K562 (cell line): ENCODE measurements at regions not wholly inside any gene's neighbourhood (a gene's known extent, or its start where the extent isn't known, plus 50 kb on each side); places are given as distances from the start of the nearest gene placed in this dataset.

Experiments used
- ATAC-seq: fragments of 200-7000 bp; cut with Tn5 transposase; 3 replicates; pipeline ENCODE4 v1.9.1; 2020; ENCODE audit warnings: moderate library complexity
- BruUV-seq: library from RNA; stranded (reverse); fragments of 400-500 nt; replicated peaks from 2 replicates; lab custom pipeline; 2021; lab: Mats Ljungman, UMichigan
- CTCF ChIA-PET: fragments of 300-600 bp; formaldehyde crosslinking; extraction: SDS; loops from one replicate; lab custom pipeline; 2021; ENCODE audit warnings: low intra/inter-chr PET ratio; lab: Yijun Ruan, JAX
- POLR2A ChIA-PET: fragments of 300-600, 350-650 bp; sonication (Branson Sonifier 250); formaldehyde crosslinking; extraction: SDS; loops from one replicate; lab custom pipeline; 2021; ENCODE audit warnings: antibody characterized with exemption, inconsistent platforms; lab: Yijun Ruan, JAX
- DNase-seq, 4 experiments: peaks; one replicate each; pipeline versions ENCODE4 v3.0.0 to v3.0.0-alpha.2; 2011 to 2018; ENCODE audit warnings: low spot score in 3 of 4, mixed read lengths in 3 of 4; ENCODE audit errors: extremely low read depth in 1 of 4
- FAIRE-seq: peaks from 2 replicates; lab custom pipeline; 2011; peaks lifted over from hg19 to GRCh38; lab: Jason Lieb, UNC
- H2AFZ ChIP-seq: 2 replicates; pipeline ENCODE4 v1.6.0; 2011; ENCODE audit warnings: low read depth, low read length, control low read depth, inconsistent platforms
- H3K27ac ChIP-seq: fragments of 200-600 bp; 3 replicates; pipeline ENCODE4 v1.8.0; 2011; ENCODE audit warnings: low read depth, mild to moderate bottlenecking, control low read depth, inconsistent platforms, low read length, moderate library complexity, mixed read lengths; ENCODE audit errors: extremely low read depth
- H3K27me3 ChIP-seq, 2 experiments: fragments of 300-600 bp in 1 of 2; 2 replicates in 1 of 2; 3 replicates in 1 of 2; pipeline versions ENCODE4 v1.6.0 to v1.8.0; 2011; ENCODE audit warnings: inconsistent platforms in 2 of 2, low read length in 2 of 2, mild to moderate bottlenecking in 1 of 2, mixed read lengths in 1 of 2, moderate library complexity in 1 of 2; ENCODE audit not compliant: control insufficient read depth in 2 of 2, insufficient read depth in 2 of 2
- H3K36me3 ChIP-seq: fragments of 300-600 bp; 3 replicates; pipeline ENCODE4 v1.8.0; 2011; ENCODE audit warnings: mild to moderate bottlenecking, low read length, inconsistent platforms; ENCODE audit not compliant: control insufficient read depth, insufficient read depth
- H3K4me1 ChIP-seq, 2 experiments: fragments of 200-600 bp in 1 of 2; replicated peaks in 1 of 2; 2 replicates in 1 of 2; 3 replicates in 1 of 2; pipeline versions ENCODE4 v1.5.1 to v1.8.0; 2011; ENCODE audit warnings: inconsistent platforms in 2 of 2, low read length in 2 of 2, mild to moderate bottlenecking in 1 of 2, mixed read lengths in 1 of 2, moderate library complexity in 1 of 2; ENCODE audit not compliant: control insufficient read depth in 2 of 2, insufficient read depth in 2 of 2
- H3K4me2 ChIP-seq: 2 replicates; pipeline ENCODE4 v1.6.1; 2011; ENCODE audit warnings: low read length, control low read depth, inconsistent platforms, mixed read lengths; ENCODE audit not compliant: insufficient read depth
- H3K4me3 ChIP-seq: fragments of 200-600 bp; sonication (generic), shearing (Covaris generic); 2 replicates; pipeline ENCODE4 v1.5.1; 2016; ENCODE audit warnings: control low read depth, inconsistent platforms
- H3K79me2 ChIP-seq: fragments of 200-600 bp; 3 replicates; pipeline ENCODE4 v1.8.0; 2011; ENCODE audit warnings: low read length, inconsistent platforms; ENCODE audit not compliant: control insufficient read depth, insufficient read depth
- H3K9ac ChIP-seq, 2 experiments: 2 replicates each; pipeline versions ENCODE4 v1.6.0 to v1.6.1; 2011; ENCODE audit warnings: low read depth in 2 of 2, low read length in 2 of 2, control low read depth in 1 of 2, inconsistent platforms in 1 of 2, mild to moderate bottlenecking in 1 of 2, mixed read lengths in 1 of 2; ENCODE audit not compliant: insufficient read depth in 1 of 2
- H3K9me1 ChIP-seq: one replicate; pipeline ENCODE4 v1.6.0; 2011; ENCODE audit warnings: inconsistent platforms, mild to moderate bottlenecking, low read length, moderate library complexity; ENCODE audit not compliant: control insufficient read depth, insufficient read depth
- H3K9me3 ChIP-seq: replicated peaks from 2 replicates; pipeline ENCODE4 v1.5.1; 2011; ENCODE audit warnings: low read depth, low read length, inconsistent platforms; ENCODE audit not compliant: control insufficient read depth, insufficient read depth
- H4K20me1 ChIP-seq: replicated peaks from 2 replicates; pipeline ENCODE4 v1.6.1; 2011; ENCODE audit warnings: low read length, inconsistent platforms, mixed read lengths; ENCODE audit not compliant: control insufficient read depth, insufficient read depth
- CHCHD3 ChIP-seq: fragments of 250-450 bp; sonication (Bioruptor Pico); IDR thresholded peaks from 2 replicates; pipeline ENCODE4 v2.1.2; 2022; ENCODE audit warnings: mild to moderate bottlenecking
- CSDE1 ChIP-seq, 2 experiments: fragments of 450-650 bp; IDR thresholded peaks; 2 replicates each; pipeline ENCODE4 v1.6.1; 2016; ENCODE audit warnings: mild to moderate bottlenecking in 1 of 2
- EHMT2 ChIP-seq: fragments of 450-650 bp; IDR thresholded peaks from 2 replicates; pipeline ENCODE4 v1.6.1; 2018; ENCODE audit warnings: antibody characterized with exemption
- ESRRA ChIP-seq: fragments of 450-650 bp; IDR thresholded peaks from 2 replicates; pipeline ENCODE4 v1.6.1; 2014; ENCODE audit warnings: low read depth, mild to moderate bottlenecking, moderate library complexity, borderline replicate concordance
- ILF3 ChIP-seq: fragments of 450-650 bp; IDR thresholded peaks from 2 replicates; pipeline ENCODE4 v1.6.1; 2018; ENCODE audit warnings: antibody characterized with exemption, mild to moderate bottlenecking, moderate library complexity, borderline replicate concordance
- MTA3 ChIP-seq: fragments of 450-650 bp; formaldehyde crosslinking; IDR thresholded peaks from 2 replicates; pipeline ENCODE4 v1.6.1; 2017; ENCODE audit warnings: mild to moderate bottlenecking, borderline replicate concordance
- PRPF4 ChIP-seq: fragments of 200-400 bp; formaldehyde crosslinking; IDR thresholded peaks from one replicate; pipeline ENCODE4 v1.6.1; 2017; ENCODE audit warnings: low read length, low read depth, mild to moderate bottlenecking; ENCODE audit not compliant: insufficient read depth, poor library complexity, severe bottlenecking
- SMAD4 ChIP-seq: fragments of 250-450 bp; sonication (Bioruptor Pico); conservative IDR thresholded peaks from 2 replicates; pipeline ENCODE4 v1.8.0; 2021; ENCODE audit warnings: inconsistent platforms, mild to moderate bottlenecking, moderate library complexity
- SMARCE1 ChIP-seq: fragments of 450-650 bp; IDR thresholded peaks from 2 replicates; pipeline ENCODE4 v1.7.1; 2016; ENCODE audit warnings: mild to moderate bottlenecking
- STAT5B ChIP-seq: fragments of 250-450 bp; sonication (Bioruptor Pico); IDR thresholded peaks from 2 replicates; pipeline ENCODE4 v1.8.0; 2021; ENCODE audit warnings: mild to moderate bottlenecking, inconsistent platforms
- ZNF766 ChIP-seq: fragments of 200-800 bp; sonication (Bioruptor generic); conservative IDR thresholded peaks from 2 replicates; pipeline ENCODE4 v1.6.1; 2016; ENCODE audit warnings: missing genetic modification characterization, missing compliant biosample characterization
- WGBS: fragments of 100-300 bp; shearing (Covaris generic); methylation state at CpG from one replicate; pipeline ENCODE4 v1.1.6; 2016; ENCODE audit warnings: low coverage, mixed read lengths; ENCODE audit not compliant: insufficient coverage; ENCODE audit errors: missing lambda C conversion rate; 5-methylcytosine and 5-hydroxymethylcytosine counted together
- in situ Hi-C: fragments of 300-500 bp; cut with MboI; formaldehyde crosslinking; loops from 4 replicates; pipeline ENCODE4 v1.15.0; 2018; ENCODE audit warnings: inconsistent platforms, mixed read lengths
- intact Hi-C: fragments of 100-400 bp; cut with micrococcal nuclease; formaldehyde crosslinking; loops from 2 replicates; pipeline ENCODE4 v1.14.2; 2022
- TF ChIP-seq, protein P1 (sequence below): fragments of 450-650 bp; conservative IDR thresholded peaks from 2 replicates; pipeline ENCODE4 v1.6.1; 2016; ENCODE audit warnings: missing genetic modification characterization, low read depth, mild to moderate bottlenecking, control low read depth, missing compliant biosample characterization
- TF ChIP-seq, protein P2 (sequence below), 3 experiments: fragments of 200-800 bp in 1 of 3; sonication (Bioruptor generic) in 1 of 3; sonication (generic) in 1 of 3; formaldehyde crosslinking in 1 of 3; IDR thresholded peaks; 2 replicates each; pipeline versions ENCODE4 v1.6.1 to v1.8.0; 2016 to 2022; ENCODE audit warnings: mild to moderate bottlenecking in 2 of 3, missing compliant biosample characterization in 2 of 3, missing genetic modification characterization in 2 of 3, missing genetic modification reagents in 1 of 3
- TF ChIP-seq, protein P3 (sequence below): sonication (generic); formaldehyde crosslinking; IDR thresholded peaks from 2 replicates; pipeline ENCODE4 v1.8.1; 2023; ENCODE audit warnings: mild to moderate bottlenecking, missing genetic modification reagents

DNA sequence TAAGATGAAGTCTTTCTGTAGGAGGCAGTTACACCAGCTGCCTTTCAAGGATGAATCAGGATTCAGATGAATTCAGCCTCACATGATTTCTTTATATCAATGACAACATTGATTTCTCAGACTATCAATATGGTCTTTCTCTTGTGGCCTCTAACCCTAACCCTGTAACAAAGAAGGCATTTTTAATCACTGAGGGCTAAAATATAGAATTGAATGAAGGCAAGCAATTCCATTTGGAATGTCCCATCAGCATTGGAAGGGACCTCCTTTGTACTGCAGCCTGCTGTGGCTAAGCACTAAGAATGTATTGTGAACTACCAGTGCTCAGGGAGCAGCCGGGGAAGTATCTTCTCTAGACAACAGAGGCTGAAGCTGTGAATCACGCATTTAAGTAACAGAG, 90.6 kb upstream of the FRMD6 start:
- Histone ChIP-seq H3K9me1 (no peaks in the 10 kb centered on the region), H3K9me3 (no peaks in the 10 kb centered on the region), H3K27me3 (no peaks in the 10 kb centered on the region), H2AFZ (no peak overlapping the region), H3K27ac (no peak overlapping the region), H3K36me3 (no peaks in the 10 kb centered on the region), H3K4me2 (no peak overlapping the region), H3K4me3 (no peak overlapping the region), H4K20me1 (no peaks in the 10 kb centered on the region), H3K9ac (no peak overlapping the region), H3K79me2 (no peaks in the 10 kb centered on the region), H3K4me1 (no peaks in the 10 kb centered on the region)
- in situ Hi-C loops, result no loop called here
- no TSS peak for BruUV-seq
- intact Hi-C loops, result no loop called here
- ChIA-PET CTCF (no interaction called here), POLR2A (no interaction called here)
- FAIRE-seq (no peak), ATAC-seq (no peak), DNase-seq (no peak)
- 0% methylated on average over 2 of the region's 2 CpGs for WGBS
- TF ChIP-seq MTA3 (no peak), SMAD4 (CRISPR knock-in tag) (no peak)
- TF ChIP-seq, protein P1, sequence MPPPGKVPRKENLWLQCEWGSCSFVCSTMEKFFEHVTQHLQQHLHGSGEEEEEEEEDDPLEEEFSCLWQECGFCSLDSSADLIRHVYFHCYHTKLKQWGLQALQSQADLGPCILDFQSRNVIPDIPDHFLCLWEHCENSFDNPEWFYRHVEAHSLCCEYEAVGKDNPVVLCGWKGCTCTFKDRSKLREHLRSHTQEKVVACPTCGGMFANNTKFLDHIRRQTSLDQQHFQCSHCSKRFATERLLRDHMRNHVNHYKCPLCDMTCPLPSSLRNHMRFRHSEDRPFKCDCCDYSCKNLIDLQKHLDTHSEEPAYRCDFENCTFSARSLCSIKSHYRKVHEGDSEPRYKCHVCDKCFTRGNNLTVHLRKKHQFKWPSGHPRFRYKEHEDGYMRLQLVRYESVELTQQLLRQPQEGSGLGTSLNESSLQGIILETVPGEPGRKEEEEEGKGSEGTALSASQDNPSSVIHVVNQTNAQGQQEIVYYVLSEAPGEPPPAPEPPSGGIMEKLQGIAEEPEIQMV (tag), result no peak

DNA sequence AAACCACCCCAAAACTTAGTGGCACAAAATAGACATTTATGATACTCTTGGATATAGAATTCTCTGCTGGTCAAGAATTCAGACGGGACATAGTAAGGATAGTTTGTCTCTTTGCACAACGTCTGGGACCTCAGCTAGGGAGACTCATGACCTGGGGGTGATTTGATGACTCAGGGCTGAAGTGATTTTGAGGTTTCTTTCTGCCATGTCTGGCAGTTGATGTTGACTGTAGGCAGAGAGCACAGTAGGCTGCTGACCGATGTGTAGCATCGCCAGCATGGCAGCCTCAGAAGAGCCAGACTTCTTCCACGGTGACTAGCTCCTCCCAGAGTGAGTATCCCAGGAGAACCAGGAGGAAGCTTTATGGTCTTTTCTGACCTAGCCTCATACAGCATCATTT, 88.9 kb upstream of the FRMD6 start:
- Histone ChIP-seq H3K9me1 (no peaks in the 10 kb centered on the region), H3K79me2 (no peaks in the 10 kb centered on the region), H3K36me3 (no peaks in the 10 kb centered on the region), H3K27ac (no peak overlapping the region), H3K9me3 (no peaks in the 10 kb centered on the region), H3K4me1 (no peaks in the 10 kb centered on the region), H3K4me2 (no peak overlapping the region), H3K27me3 (no peaks in the 10 kb centered on the region; a peak in 1 of 5 replicates), H3K9ac (no peak overlapping the region), H3K4me3 (no peak overlapping the region), H4K20me1 (no peaks in the 10 kb centered on the region), H2AFZ (no peak overlapping the region)
- WGBS, result 0% methylated on average over 5 of the region's 5 CpGs
- no peak for FAIRE-seq
- ChIA-PET CTCF (no interaction called here), POLR2A (interaction anchor here (0.7 kb wide), 1 partner anchor 9 kb away, joined by 3 read pairs; no protein-coding TSS in a partner anchor)
- no TSS peak for BruUV-seq
- no peak for ATAC-seq
- no peak for DNase-seq
- intact Hi-C loops, result no loop called here
- in situ Hi-C loops, result no loop called here
- TF ChIP-seq ZNF766 (CRISPR knock-in tag) (no peak), STAT5B (CRISPR knock-in tag) (no peak), ESRRA (no peak), SMARCE1 (no peak), PRPF4 (no peak), CSDE1 (IDR thresholded peaks at IDR 0.05) (no peak), ILF3 (no peak), EHMT2 (no peak), CHCHD3 (CRISPR knock-in tag) (no peak)
- TF ChIP-seq, protein P2, sequence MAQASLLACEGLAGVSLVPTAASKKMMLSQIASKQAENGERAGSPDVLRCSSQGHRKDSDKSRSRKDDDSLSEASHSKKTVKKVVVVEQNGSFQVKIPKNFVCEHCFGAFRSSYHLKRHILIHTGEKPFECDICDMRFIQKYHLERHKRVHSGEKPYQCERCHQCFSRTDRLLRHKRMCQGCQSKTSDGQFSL (CRISPR knock-in tag; IDR thresholded peaks at IDR 0.05), result no peak
- TF ChIP-seq, protein P2 (tag; IDR thresholded peaks at IDR 0.05), result no peak
- TF ChIP-seq, protein P3, sequence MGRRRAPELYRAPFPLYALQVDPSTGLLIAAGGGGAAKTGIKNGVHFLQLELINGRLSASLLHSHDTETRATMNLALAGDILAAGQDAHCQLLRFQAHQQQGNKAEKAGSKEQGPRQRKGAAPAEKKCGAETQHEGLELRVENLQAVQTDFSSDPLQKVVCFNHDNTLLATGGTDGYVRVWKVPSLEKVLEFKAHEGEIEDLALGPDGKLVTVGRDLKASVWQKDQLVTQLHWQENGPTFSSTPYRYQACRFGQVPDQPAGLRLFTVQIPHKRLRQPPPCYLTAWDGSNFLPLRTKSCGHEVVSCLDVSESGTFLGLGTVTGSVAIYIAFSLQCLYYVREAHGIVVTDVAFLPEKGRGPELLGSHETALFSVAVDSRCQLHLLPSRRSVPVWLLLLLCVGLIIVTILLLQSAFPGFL, result no peak
